ENCODE measurements at regions not wholly inside any gene's neighbourhood (a gene's known extent, or its start where the extent isn't known, plus 50 kb on each side); places are given as distances from the start of the nearest gene placed in this dataset.

GRCh38 chr5:97383996-97384395 is 200.9 kb upstream of the RIOK2 start:
- TF ChIP-seq TSHZ2 (CRISPR knock-in tag; IDR thresholded peaks at IDR 0.05) (no peak), ARNTL (CRISPR knock-in tag; IDR thresholded peaks at IDR 0.05; ENCODE audit: borderline replicate concordance, low read depth) (no peak), POU6F1 (CRISPR knock-in tag; IDR thresholded peaks at IDR 0.05; ENCODE audit: borderline replicate concordance, low read depth) (no peak)
